HG03135 (cell line): ENCODE measurements at regions not wholly inside any gene's neighbourhood (a gene's known extent, or its start where the extent isn't known, plus 50 kb on each side); places are given as distances from the start of the nearest gene placed in this dataset.

ENCODE experiments used
- ATAC-seq: cut with Tn5 transposase; IDR thresholded peaks from one replicate; pipeline ENCODE4 v1.9.1; 2021; ENCODE audit warnings: mild to moderate bottlenecking, moderate library complexity; ENCODE audit not compliant: unreplicated experiment

- ATAC-seq = no peak
Measured at GRCh38 chr1:80059940-80060339, 1053.4 kb upstream of the ADGRL4 start.

DNA sequence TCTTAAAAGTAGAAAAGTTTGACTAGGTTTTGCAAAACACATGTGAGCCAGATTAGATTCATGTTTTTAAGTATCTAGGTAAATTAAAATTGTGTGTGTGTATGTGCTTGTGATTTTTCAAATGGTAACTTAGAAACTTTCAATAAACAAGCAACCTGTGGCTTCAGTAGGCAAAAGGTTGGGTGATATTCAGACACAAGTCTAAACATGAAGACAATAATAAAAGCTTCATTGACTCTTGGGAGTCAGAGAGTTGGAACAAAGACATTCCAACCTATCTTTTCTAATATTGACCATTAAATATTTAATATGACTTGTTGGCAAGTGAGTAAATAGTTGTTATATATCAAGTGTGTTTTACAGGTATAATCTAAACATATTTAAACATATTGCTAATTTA is 1049.6 kb upstream of the ADGRL4 start:
- ATAC-seq = no peak

DNA sequence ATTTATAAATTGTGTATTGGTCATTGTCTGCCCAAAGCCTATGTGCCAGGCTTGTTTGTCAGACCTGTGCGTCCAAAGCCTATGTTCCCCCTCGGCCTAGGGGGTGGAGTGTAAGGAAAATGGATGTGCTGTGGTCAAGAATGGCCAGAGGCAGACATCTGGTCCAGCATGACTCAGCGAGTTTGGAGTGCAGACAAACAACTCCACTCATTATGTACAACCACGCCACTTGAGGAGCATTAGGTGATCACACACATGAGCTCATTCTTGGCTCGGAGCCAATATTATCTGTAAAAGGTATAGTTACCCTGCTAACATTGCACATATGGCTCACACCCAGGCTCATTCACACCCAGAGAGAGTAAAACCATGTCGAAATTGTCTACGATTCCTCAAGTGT is 1047.6 kb upstream of the ADGRL4 start:
- no peak for ATAC-seq

DNA sequence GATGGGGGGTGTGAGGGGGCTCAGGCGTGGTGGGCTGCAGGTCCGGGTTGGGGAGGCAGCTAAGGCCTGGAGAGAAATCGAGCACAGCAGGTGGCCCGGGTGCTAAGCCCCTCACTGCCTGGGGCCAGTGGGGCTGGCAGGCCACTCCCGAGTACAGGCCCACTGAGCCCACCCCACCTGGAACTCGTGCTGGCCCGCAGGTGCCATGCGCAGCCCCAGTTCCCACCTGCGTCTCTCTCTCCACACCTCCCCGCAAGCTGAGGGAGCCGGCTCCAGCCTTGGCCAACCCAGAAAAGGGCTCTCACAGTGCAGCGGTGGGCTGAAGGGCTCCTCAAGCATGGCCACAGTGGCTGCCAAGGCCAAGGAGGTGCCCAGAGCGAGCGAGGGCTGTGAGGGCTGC is 1047.1 kb upstream of the ADGRL4 start:
- no peak for ATAC-seq

- ATAC-seq = no peak
Measured at GRCh38 chr1:80050523-80050922, 1044.0 kb upstream of the ADGRL4 start.

- no peak for ATAC-seq
Measured at GRCh38 chr1:80050085-80050484, 1043.6 kb upstream of the ADGRL4 start.

DNA sequence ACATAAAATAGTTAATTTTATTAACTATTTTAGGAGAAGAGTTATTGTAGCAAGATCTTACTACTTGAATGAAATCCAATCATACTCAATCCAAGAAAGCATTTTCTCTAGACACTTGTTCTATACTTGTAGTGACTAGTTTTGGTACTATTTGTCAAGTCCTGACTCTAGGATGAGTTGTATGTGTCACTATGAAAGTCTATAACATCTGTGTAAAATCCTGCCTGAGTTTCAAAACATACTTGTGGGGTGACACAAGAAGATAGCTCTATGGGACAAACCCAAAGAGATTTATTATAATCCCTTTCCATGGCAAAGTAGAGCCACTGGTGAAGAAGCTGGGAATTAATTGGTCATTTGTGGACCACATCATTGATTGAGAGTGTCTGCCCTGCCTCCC is 1042.2 kb upstream of the ADGRL4 start:
- ATAC-seq = no peak

DNA sequence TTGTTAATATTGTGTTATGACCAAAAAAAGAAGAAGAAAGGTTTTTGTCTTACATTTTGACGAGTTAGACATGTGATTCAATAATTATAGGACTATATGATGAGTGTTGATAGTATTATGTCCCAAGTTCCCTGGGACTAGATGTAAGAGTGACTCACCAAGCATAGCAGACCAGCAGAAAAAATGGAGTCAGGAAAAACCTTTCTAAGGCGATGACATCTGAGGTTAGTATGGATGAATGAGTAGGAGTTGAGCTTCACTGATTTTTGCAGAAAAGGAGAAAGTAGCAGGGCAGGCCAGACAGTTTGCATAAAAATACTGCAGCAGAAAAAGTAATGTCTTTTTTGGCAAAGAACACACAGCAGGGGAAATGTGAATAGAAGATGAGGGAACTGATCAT is 1041.3 kb upstream of the ADGRL4 start:
- ATAC-seq = no peak

- no peak for ATAC-seq
Measured at GRCh38 chr1:80044662-80045061, 1038.1 kb upstream of the ADGRL4 start.

GRCh38 chr1:80036690-80037432 is 1030.3 kb upstream of the ADGRL4 start:
- no peak for ATAC-seq

- ATAC-seq = no peak
Measured at GRCh38 chr1:80023358-80023757, 1016.8 kb upstream of the ADGRL4 start.

- no peak for ATAC-seq
Measured at GRCh38 chr1:80021891-80022290, 1015.4 kb upstream of the ADGRL4 start.

- no peak for ATAC-seq
Measured at GRCh38 chr1:80018348-80018747, 1011.8 kb upstream of the ADGRL4 start.

GRCh38 chr1:80008934-80009333 is 1002.4 kb upstream of the ADGRL4 start:
- ATAC-seq = no peak

- ATAC-seq = no peak
Measured at GRCh38 chr1:80003250-80003649, 996.7 kb upstream of the ADGRL4 start.

- ATAC-seq = no peak
Measured at GRCh38 chr1:79988401-79988800, 981.9 kb upstream of the ADGRL4 start.

DNA sequence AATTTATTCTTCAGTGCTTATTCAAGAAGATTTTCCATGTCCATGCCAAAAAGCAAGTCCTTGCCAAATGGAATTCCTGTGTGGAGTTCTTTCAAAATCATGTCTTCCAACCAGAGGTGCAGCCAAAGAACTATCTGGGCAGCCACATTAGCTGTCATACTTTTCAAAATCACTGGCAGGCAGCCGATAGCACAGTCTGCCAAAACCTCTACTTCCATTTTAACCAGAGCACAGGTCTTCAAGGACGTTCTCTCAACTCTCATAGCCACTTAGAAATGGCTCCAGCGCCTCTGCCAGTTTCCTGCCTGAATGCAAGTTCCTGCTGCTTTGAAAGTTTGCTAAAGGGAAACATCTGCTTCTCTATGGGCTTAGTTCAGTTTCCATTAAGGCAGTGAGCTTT is 975.7 kb upstream of the ADGRL4 start:
- no peak for ATAC-seq

- ATAC-seq = no peak
Measured at GRCh38 chr1:79981481-79981880, 975.0 kb upstream of the ADGRL4 start.

GRCh38 chr1:79979346-79979745 is 972.8 kb upstream of the ADGRL4 start:
- no peak for ATAC-seq

DNA sequence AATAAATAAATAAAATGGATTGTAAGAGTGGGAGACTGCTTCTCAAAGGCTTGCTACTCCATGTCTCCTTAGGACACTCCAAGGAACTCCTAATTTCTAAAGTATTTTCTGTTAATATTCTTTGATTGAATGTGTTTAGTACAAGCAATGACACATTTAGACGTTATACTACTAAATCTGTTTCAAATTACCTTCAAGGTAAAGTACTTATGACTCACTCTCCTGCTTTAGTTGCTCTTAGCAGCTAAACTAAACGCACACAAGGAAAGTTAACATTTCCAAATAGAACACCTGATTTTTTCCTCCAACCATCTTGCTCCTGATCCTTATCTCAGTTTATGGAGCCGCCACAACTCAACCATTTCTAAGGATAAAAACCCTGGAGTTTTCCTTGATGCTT is 969.8 kb upstream of the ADGRL4 start:
- ATAC-seq = no peak

DNA sequence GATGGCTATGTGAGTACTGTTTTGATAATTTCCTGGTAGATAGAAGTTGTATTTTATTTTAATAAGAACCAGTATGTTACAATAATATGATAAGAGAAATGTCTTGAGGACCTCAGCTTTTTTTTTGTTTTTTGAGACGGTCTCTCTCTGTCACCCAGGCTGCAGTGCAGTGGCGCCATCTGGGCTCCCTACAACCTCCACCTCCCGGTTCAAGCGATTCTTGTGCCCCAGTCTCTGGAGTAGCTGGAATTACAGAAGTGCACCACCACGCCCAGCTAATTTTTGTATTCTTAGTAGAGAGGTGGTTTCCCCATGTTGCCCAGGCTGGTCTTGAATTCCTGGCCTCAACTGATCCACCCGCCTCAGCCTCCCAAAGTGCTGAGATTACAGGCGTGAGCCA is 968.1 kb upstream of the ADGRL4 start:
- no peak for ATAC-seq

DNA sequence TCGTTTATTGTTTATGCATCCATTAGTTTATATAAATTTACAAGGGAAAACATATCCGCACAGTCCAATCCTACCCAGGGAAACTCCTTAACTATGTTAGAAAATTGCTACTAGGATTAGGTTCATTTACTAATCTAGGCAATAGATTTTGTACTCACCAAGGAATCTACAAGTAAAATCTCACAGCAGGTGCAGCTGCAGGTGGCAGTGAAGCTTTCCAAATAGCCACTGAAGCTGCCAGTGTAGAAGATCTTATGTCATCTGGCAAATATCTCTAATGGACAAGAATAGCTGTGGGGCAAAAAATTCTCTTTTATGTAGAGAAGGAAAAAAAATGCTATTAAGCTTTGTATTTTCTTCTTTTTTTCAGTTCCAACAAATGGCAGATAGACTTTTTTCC is 963.4 kb upstream of the ADGRL4 start:
- no peak for ATAC-seq

- ATAC-seq = no peak
Measured at GRCh38 chr1:79966438-79966837, 959.9 kb upstream of the ADGRL4 start.
